Central memory CD8-positive, alpha-beta T cell (primary cell): ENCODE measurements at regions not wholly inside any gene's neighbourhood (a gene's known extent, or its start where the extent isn't known, plus 50 kb on each side); places are given as distances from the start of the nearest gene placed in this dataset.
"Not testable (repeated sequence)": the region's sequence is repeated elsewhere in the genome, so short reads cannot be mapped to it uniquely, and the experiment has no call there.

Experiments
- ATAC-seq: fragments of 150-1000 bp; cut with Tn5 transposase; replicated peaks from 2 replicates; pipeline ENCODE4 v1.10.0; 2022; ENCODE audit warnings: mild to moderate bottlenecking, moderate FRiP score, moderate number of reproducible peaks; ENCODE audit not compliant: poor library complexity, severe bottlenecking; ENCODE audit errors: extremely low read depth
- DNase-seq, 2 donors: peaks; one replicate each; pipeline ENCODE4 v3.0.0; 2021; ENCODE audit warnings: low spot score in 2 of 2
- H3K27ac Mint-ChIP-seq: one replicate; pipeline ENCODE4 v1.8.0; 2022; ENCODE audit warnings: low read depth, mild to moderate bottlenecking, moderate library complexity, mixed read lengths
- H3K27me3 Mint-ChIP-seq: one replicate; pipeline ENCODE4 v1.8.0; 2022; ENCODE audit warnings: mixed read lengths
- H3K36me3 Mint-ChIP-seq: one replicate; pipeline ENCODE4 v1.8.0; 2022; ENCODE audit warnings: mild to moderate bottlenecking, moderate library complexity, mixed read lengths; ENCODE audit not compliant: insufficient read depth
- H3K4me1 Mint-ChIP-seq: one replicate; pipeline ENCODE4 v1.8.0; 2022; ENCODE audit warnings: mixed read lengths
- H3K4me3 Mint-ChIP-seq: one replicate; pipeline ENCODE4 v1.8.0; 2022; ENCODE audit warnings: mild to moderate bottlenecking, moderate library complexity, mixed read lengths
- H3K9me3 Mint-ChIP-seq: one replicate; pipeline ENCODE4 v1.8.0; 2022; ENCODE audit warnings: mixed read lengths

GRCh38 chr2:195590199-195590860 is 66.7 kb upstream of the SLC39A10 start:
- ATAC-seq (no peak), DNase-seq (no peak)
- no peaks in the 10 kb centered on the region for H3K4me1 Mint-ChIP-seq
- no peaks in the 10 kb centered on the region for H3K27me3 Mint-ChIP-seq
- no peak overlapping the region for H3K4me3 Mint-ChIP-seq
- H3K9me3 Mint-ChIP-seq, result peaks cover 1% of the 10 kb centered on the region
- H3K36me3 Mint-ChIP-seq, result no peaks in the 10 kb centered on the region
- no peak overlapping the region for H3K27ac Mint-ChIP-seq

- Mint-ChIP-seq H3K9me3 (no peaks in the 10 kb centered on the region), H3K27ac (no peak overlapping the region), H3K27me3 (no peaks in the 10 kb centered on the region), H3K36me3 (no peaks in the 10 kb centered on the region), H3K4me1 (no peaks in the 10 kb centered on the region), H3K4me3 (no peak overlapping the region)
- no peak for DNase-seq
- ATAC-seq, result no peak
Measured at GRCh38 chr2:195587966-195588365, 69.1 kb upstream of the SLC39A10 start.

DNA sequence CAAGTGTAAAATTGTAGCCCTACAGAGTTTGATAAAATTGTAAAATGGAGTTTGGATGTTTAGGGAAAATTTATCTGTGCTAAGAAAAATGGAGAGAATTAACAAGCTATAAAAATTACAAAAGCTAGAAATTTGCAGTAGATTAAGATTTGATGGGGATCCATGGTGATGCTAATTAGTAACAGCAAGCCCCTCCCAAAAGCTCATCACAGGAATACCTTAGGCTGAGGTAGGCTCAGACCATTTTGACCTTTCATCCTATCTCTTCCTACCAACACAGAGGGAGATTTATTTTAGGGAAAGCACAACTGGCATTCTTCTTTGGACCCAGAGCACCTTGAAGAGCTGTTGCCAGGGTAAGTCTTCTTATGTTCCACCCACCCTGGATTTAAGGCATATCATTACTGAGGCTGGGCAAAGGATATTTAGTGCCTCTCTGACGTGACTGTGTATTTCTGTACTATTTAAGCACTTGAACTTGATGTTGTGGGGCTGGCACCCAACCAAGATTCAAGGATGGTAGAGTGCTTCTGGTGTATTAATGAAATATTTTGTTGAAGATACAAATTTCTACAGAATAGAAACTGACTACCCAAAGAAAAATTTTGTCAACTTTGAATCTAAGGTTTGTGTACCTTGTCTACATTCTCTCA is 70.8 kb upstream of the SLC39A10 start:
- Mint-ChIP-seq H3K27ac (no peak overlapping the region), H3K4me3 (no peak overlapping the region), H3K27me3 (no peaks in the 10 kb centered on the region), H3K9me3 (no peaks in the 10 kb centered on the region), H3K4me1 (no peaks in the 10 kb centered on the region), H3K36me3 (no peaks in the 10 kb centered on the region)
- DNase-seq, result no peak
- no peak for ATAC-seq

GRCh38 chr2:195582188-195582587 is 74.8 kb upstream of the SLC39A10 start:
- Mint-ChIP-seq H3K36me3 (no peaks in the 10 kb centered on the region), H3K9me3 (no peaks in the 10 kb centered on the region), H3K27ac (no peak overlapping the region), H3K4me1 (peaks cover 20% of the 10 kb centered on the region), H3K4me3 (no peak overlapping the region), H3K27me3 (no peaks in the 10 kb centered on the region)
- ATAC-seq (no peak), DNase-seq (no peak)

GRCh38 chr2:195579776-195580555 is 77.1 kb upstream of the SLC39A10 start:
- ATAC-seq, result no peak
- H3K36me3 Mint-ChIP-seq, result peaks cover 2% of the 10 kb centered on the region
- H3K4me3 Mint-ChIP-seq, result no peak overlapping the region
- H3K27ac Mint-ChIP-seq, result no peak overlapping the region
- H3K4me1 Mint-ChIP-seq, result peaks cover 33% of the 10 kb centered on the region
- no peaks in the 10 kb centered on the region for H3K27me3 Mint-ChIP-seq
- DNase-seq, result no peak
- H3K9me3 Mint-ChIP-seq, result no peaks in the 10 kb centered on the region

- Mint-ChIP-seq H3K36me3 (peaks cover 2% of the 10 kb centered on the region), H3K4me1 (peaks cover 48% of the 10 kb centered on the region), H3K27me3 (no peaks in the 10 kb centered on the region), H3K4me3 (peak overlapping the region; percentile 45), H3K27ac (peak overlapping the region; percentile 79), H3K9me3 (no peaks in the 10 kb centered on the region)
- ATAC-seq (peak; percentile 65), DNase-seq (no peak)
Measured at GRCh38 chr2:195575879-195576401, 81.1 kb upstream of the SLC39A10 start.

DNA sequence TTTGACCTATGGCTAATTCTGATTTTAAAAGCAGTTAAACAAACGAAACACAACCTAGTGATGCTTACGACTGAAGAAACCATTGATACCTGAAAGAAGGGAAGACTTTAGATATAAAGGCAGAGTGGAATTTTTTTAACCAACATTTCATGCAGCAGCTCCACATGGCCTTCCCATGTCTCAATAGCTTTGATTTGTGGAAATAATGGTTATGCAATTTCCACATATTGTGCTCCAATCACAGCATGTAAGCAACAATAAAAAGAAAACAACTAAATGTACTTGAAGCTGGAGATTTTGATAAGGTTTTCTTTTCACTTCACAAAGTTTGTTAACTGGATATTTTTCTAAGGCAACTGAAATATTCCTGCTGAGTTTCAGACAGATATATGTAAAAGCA is 82.0 kb upstream of the SLC39A10 start:
- no peak overlapping the region for H3K27ac Mint-ChIP-seq
- H3K27me3 Mint-ChIP-seq, result no peaks in the 10 kb centered on the region
- no peak overlapping the region for H3K4me3 Mint-ChIP-seq
- no peak for ATAC-seq
- H3K9me3 Mint-ChIP-seq, result no peaks in the 10 kb centered on the region
- H3K36me3 Mint-ChIP-seq, result peaks cover 2% of the 10 kb centered on the region
- no peak for DNase-seq
- peaks cover 49% of the 10 kb centered on the region for H3K4me1 Mint-ChIP-seq

DNA sequence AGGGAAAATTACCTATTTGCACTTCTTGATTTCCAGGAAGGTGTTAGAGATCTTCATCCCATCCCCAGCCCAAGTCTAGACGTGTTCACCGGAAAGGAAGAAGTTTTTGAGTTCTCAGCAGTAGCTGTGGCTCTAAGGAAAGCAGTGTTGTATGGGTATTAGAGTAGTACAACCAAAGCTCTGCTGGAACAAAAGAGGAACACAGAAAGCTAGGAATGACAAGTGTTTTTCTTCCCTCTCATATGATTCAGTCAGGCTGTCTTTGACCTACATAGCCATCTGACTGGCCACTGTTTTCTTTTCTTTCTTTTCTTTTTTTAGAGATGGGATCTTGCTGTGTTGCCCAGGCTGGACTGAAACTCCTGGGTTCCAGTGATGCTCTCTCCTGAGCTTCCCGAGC is 82.7 kb upstream of the SLC39A10 start:
- Mint-ChIP-seq H3K27me3 (no peaks in the 10 kb centered on the region), H3K4me1 (peaks cover 49% of the 10 kb centered on the region), H3K27ac (no peak overlapping the region), H3K9me3 (no peaks in the 10 kb centered on the region), H3K36me3 (peaks cover 3% of the 10 kb centered on the region), H3K4me3 (no peak overlapping the region)
- no peak for DNase-seq
- ATAC-seq, result no peak

GRCh38 chr2:195572895-195573683 is 83.9 kb upstream of the SLC39A10 start:
- no peak overlapping the region for H3K27ac Mint-ChIP-seq
- no peak overlapping the region for H3K4me3 Mint-ChIP-seq
- ATAC-seq (no peak), DNase-seq (no peak)
- H3K9me3 Mint-ChIP-seq, result no peaks in the 10 kb centered on the region
- peaks cover 46% of the 10 kb centered on the region for H3K4me1 Mint-ChIP-seq
- no peaks in the 10 kb centered on the region for H3K27me3 Mint-ChIP-seq
- H3K36me3 Mint-ChIP-seq, result peaks cover 4% of the 10 kb centered on the region

GRCh38 chr2:195570329-195570728 is 86.7 kb upstream of the SLC39A10 start:
- no peaks in the 10 kb centered on the region for H3K9me3 Mint-ChIP-seq
- DNase-seq, result no peak
- no peaks in the 10 kb centered on the region for H3K27me3 Mint-ChIP-seq
- H3K4me3 Mint-ChIP-seq, result no peak overlapping the region
- H3K36me3 Mint-ChIP-seq, result peaks cover 2% of the 10 kb centered on the region
- no peak overlapping the region for H3K27ac Mint-ChIP-seq
- H3K4me1 Mint-ChIP-seq, result peaks cover 31% of the 10 kb centered on the region
- ATAC-seq, result no peak

- DNase-seq (no peak), ATAC-seq (no peak)
- H3K27ac Mint-ChIP-seq, result no peak overlapping the region
- no peaks in the 10 kb centered on the region for H3K27me3 Mint-ChIP-seq
- peaks cover 28% of the 10 kb centered on the region for H3K4me1 Mint-ChIP-seq
- no peaks in the 10 kb centered on the region for H3K9me3 Mint-ChIP-seq
- H3K4me3 Mint-ChIP-seq, result no peak overlapping the region
- H3K36me3 Mint-ChIP-seq, result peaks cover 2% of the 10 kb centered on the region
Measured at GRCh38 chr2:195569255-195569654, 87.8 kb upstream of the SLC39A10 start.

DNA sequence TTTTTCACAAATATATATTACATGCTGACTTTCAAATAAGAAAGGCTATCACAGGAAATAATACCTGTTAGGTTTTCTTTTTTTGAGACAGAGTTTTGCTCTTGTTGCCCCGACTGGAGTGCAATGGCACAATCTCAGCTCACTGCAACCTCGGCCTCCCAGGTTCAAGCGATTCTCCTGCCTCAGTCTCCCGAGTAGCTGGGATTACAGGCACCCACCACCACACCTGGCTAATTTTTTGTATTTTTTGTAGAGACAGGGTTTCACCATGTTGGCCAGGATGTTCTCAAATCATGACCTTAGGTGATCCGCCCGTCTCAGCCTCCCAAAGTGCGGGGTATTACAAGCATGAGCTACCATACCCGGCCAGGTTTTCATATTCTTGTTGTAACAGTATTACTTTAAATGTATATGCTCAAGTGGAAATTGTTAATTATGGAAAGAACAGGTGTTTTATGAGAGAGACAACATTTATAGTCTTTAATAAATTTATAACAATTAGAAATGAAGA is 92.3 kb upstream of the SLC39A10 start:
- Mint-ChIP-seq H3K4me3 (peak overlapping the region; percentile 69), H3K4me1 (peaks cover 40% of the 10 kb centered on the region), H3K27ac (peak overlapping the region; percentile 90)

More for the DNA sequence above, 92.3 kb upstream of the SLC39A10 start:
- not testable (repeated sequence) for H3K27me3 Mint-ChIP-seq, DNase-seq, H3K36me3 Mint-ChIP-seq, H3K9me3 Mint-ChIP-seq, ATAC-seq
